Activated CD4-positive, alpha-beta T cell treated with anti-CD3 and anti-CD28 coated beads, Interleukin-2, Interleukin-6, amounts not matched to agents 100 ng/mL and 50 ng/mL, durations not matched to agents 16 hours and 8 hours (primary cell): ENCODE measurements at regions not wholly inside any gene's neighbourhood (a gene's known extent, or its start where the extent isn't known, plus 50 kb on each side); places are given as distances from the start of the nearest gene placed in this dataset.
"Not testable (repeated sequence)": the region's sequence is repeated elsewhere in the genome, so short reads cannot be mapped to it uniquely, and the experiment has no call there.

Source experiments
- DNase-seq: peaks from one replicate; pipeline ENCODE4 v3.0.0-alpha.2; 2020

GRCh38 chr2:124967325-124967724, 942.2 kb downstream of the CNTNAP5 start:
- DNase-seq = no peak

GRCh38 chr2:124970030-124970429, 944.9 kb downstream of the CNTNAP5 start:
- no peak for DNase-seq

DNA sequence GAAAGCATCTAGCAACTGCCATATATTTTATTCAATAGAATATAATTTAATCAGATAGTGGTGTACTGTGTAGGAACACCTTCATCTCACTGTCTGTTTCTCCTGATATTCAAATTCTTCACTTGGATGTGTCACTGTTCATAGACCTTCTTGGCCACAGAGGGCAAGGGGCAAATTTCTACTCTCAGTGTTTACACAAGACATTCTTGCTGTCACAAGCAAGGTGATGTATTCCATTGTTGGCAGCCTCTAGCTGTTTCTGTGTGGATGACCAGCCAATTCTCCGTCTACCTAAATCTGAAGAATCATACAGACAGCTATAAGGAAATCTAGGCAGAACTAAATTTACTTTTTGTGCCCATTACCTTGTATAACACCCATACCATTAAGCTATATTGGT, 948.3 kb downstream of the CNTNAP5 start:
- DNase-seq = no peak

DNA sequence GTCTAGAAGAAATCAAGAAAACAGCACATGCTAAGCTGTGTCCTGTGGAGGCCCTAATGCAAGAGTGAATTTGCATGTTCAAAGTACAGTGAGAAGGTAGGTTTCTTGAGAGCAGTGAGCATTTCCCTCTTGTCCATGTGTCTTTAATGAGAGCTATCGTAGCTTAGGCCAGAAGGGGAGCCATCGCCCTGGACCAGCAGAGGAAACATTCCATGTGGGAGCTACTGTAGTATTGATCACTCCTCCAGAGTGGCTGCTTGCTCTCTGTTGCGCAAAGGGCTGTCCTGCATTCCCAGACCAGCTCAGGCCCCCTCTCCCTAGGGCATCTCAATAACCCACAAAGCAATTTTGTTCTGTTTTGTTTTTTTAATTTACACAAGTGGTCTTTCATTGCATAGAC, 950.1 kb downstream of the CNTNAP5 start:
- DNase-seq = no peak

DNA sequence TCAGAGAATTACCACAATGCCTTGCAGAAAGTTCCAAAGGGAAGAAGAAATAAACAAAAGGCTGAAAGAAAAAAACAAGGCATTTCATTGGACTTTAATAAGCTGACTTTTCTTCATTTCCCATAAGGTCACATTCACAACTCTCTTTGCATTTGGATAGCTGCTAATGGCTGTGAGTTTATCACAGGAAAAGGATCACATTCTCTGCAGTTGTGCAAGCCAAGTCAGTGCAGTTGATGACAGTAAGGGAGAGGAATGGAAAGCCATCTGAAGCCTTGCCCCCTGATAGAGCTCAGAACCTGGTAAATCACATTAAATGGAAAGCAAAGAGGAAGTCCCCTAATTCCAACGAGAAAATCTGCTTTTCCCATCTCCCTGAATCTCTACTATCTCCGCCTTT, 950.6 kb downstream of the CNTNAP5 start:
- DNase-seq = no peak

DNA sequence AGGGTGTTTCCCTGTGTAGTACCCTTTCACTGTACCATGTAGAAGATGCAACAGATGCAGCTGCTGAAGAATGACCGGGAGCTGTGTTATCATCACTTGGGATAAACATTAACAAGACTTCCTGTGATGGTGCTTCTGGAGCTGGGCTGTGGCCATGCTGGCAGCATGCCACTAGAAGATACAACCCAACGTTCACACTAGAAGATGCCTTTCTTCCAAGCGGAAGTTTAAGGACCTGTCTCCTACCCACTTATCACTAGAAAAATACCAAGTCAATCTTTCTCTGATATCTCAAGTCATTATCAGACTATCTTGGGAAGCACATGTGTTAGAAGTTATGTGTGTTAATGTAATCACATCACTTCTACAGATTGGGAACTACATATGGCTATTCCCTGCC, 953.5 kb downstream of the CNTNAP5 start:
- no peak for DNase-seq

DNA sequence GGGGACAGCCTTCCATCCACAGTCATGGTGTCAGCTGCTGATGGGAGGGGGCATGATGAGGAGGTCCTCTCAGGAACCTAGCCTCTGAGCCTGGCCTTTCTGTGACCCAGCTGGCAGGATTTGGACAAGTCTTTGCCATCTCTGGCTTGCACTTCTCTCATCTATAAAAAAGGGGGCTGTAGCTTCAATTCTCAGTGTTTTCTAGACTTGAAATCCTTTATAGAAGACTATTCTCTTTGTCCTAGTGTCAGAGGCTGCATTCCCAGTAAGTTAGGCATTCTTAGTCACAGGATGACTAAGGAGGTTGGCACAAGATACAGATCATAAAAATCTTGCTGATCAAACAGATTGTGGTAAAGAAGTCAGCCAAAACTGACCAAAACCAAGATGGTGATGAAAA, 958.5 kb downstream of the CNTNAP5 start:
- no peak for DNase-seq

GRCh38 chr2:124985270-124985669, 960.2 kb downstream of the CNTNAP5 start:
- no peak for DNase-seq

DNA sequence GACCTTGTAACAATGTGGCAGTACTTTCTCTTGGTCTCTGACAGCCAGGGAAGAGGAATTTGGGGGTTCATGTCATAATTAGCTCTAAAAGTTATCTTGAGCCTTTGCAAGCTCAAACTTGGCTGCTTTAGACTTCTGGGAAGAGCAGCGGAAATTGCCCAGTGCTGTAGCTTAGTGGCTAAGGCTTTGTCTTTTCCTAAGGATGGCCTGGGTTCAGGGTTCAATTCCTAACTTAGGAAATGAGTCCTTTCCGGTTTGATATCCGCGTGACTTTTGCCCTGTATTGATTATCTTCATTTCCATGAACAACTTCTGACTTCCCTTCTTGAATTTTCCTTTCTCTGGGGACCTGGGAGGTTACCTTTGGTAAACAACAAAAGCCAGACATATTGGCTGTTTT, 961.0 kb downstream of the CNTNAP5 start:
- no peak for DNase-seq

GRCh38 chr2:124986870-124987269, 961.8 kb downstream of the CNTNAP5 start:
- not testable (repeated sequence) for DNase-seq

- DNase-seq = not testable (repeated sequence)
These were observed 962.3 kb downstream of the CNTNAP5 start for GRCh38 chr2:124987436-124987835.

DNA sequence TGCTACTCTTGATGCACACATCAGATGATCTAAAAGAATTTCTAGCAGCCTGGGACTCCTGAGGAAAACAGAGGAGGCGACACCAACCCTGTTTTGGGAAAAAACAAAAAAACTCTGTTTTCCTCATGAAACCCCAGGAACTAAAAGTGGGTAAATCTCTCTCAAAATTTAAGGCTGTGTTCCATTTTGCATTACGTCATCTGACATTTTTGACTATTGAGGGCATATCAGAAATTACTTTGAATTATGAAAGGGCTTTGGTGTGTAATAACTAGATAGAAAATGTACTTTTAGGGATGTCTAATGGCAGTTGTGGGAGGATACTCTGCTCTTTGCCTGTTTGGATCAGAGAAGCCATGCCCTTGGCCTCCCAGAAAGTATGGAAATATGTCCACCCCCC, 963.0 kb downstream of the CNTNAP5 start:
- no peak for DNase-seq

DNA sequence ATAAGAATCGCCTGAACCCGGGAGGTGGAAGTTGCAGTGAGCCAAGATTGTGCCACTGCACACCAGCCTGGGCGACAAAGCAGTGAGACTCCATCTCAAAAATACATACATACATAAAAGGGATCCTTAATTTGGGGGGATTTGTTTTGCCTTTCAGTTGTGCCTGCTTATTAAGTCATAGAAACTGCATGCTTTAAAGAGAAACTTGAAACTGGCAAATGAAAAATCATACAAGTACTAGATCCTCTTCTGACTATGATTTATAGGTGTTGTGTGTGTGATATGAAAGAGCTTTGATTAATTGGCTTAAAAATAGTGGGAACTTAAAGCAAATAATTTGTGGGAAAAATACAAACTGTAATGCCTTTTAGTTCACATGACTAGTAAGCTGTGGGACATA, 963.7 kb downstream of the CNTNAP5 start:
- DNase-seq = no peak

- DNase-seq = no peak
These were observed 968.7 kb downstream of the CNTNAP5 start for GRCh38 chr2:124993809-124994208.

DNA sequence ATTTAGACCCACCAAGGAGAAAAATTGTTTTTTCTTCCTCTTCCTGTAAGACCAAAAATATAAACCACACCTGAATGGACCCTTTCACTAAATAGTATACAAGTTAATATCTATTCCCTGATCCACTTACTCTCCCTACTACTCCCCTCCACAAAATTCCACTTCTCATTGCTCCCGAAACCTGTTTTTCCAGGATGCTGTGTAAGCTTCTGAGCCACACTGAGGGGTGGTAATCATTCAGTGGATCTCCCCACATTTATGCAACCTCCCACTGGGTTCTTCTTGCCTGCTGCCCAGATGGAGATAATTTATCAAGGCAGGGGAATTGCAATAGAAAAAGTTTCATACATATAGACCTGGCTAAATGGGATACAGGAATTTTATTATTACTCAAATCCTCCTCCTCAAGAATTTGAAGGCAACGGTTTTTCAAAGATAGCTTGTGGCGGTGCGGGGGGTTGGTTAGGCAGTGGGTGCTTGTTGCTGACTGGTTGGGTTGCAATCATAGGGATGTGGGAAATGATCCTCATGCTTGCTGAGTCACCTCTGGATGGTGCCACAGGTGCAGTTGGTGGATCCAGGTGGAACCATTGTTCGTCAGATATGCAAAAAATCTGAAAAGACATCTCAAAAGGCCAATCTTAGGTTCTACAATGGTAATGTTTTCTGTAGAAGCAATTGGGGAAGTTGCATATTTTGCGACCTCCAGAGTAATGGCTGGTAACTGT, 970.3 kb downstream of the CNTNAP5 start:
- no peak for DNase-seq

GRCh38 chr2:124996406-124996805, 971.3 kb downstream of the CNTNAP5 start:
- no peak for DNase-seq

DNA sequence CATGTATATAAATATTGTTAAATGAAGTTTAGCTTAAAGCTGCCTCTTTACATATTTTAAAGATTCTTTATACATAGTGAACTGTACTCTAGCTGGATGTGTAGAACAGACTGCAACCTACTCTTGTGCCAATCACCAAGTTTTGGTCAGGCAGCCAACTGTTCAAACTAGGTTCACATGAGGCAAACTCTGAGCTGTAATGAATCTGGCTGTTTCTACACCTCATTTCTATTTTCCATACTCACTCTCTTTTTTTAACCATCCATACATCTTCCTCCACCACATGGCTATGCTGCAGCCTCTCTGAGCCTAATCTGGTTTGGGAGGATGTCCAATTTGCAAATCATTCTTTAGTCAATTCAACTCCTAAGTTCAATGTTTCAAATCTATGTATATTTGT, 974.8 kb downstream of the CNTNAP5 start:
- DNase-seq = no peak

- DNase-seq = no peak
These were observed 979.2 kb downstream of the CNTNAP5 start for GRCh38 chr2:125004106-125004800.

DNA sequence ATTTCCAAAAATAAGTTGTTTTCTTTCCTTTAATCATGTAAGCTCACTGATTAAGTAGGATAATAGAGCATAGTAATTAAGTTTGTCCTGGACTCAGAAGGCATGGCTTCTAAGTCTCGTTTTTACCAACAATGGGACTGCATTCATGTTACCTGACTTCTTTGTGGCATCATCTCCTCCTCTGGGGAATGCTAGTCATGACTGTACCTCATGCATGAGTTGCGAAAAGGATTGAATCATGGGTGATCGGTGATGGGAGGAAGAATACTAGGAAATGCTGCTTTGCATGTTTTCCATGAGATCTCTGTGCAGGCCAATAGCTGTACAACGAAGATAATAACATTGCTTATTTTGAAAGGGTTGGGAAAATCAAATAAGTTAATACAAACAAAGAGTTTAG, 981.6 kb downstream of the CNTNAP5 start:
- DNase-seq = no peak

DNA sequence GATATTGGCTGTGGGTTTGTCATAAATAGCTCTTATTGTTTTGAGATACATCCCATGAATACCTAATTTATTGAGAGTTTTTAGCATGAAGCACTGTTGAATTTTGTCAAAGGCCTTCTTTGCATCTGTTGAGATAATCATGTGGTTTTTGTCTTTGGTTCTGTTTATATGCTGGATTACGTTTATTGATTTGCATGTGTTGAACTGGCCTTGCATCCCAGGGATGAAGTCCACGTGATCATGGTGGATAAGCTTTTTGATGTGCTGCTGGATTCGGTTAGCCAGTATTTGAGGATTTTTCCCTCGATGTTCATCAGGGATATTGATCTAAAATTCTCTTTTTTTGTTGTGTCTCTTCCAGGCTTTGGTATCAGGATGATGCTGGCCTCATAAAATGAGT, 1003.6 kb downstream of the CNTNAP5 start:
- DNase-seq = not testable (repeated sequence)

GRCh38 chr2:125033871-125034270, 1008.8 kb downstream of the CNTNAP5 start:
- DNase-seq = no peak

DNA sequence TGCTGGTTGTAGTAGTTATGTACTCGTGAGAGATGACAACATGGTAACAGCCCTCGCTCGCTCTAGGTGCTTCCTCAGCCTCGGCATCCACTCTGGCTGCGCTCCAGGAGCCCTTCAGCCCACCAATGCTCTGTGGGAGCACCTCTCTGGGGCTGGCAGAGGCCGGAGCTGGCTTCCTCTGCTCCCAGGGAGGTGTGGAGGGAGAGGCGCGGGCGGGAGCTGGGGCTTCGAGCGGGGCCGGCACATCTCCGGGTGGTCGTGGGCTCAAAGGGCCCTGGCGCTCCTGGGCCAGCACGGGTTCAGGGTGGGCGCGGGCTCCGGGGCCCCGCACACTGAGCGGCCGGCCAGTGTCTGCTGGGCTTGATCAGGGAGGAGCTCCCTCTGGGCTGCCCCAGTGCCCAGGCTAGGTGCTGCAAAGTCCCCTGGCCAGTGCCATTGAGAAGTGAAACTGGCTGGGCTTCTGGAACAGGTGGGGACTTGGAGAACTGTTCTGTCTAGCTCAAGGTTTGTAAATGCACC, 1012.1 kb downstream of the CNTNAP5 start:
- DNase-seq = no peak

GRCh38 chr2:125041846-125042245, 1016.8 kb downstream of the CNTNAP5 start:
- DNase-seq = no peak

GRCh38 chr2:125042727-125043126, 1017.6 kb downstream of the CNTNAP5 start:
- no peak for DNase-seq
